ENCODE measurements at regions not wholly inside any gene's neighbourhood (a gene's known extent, or its start where the extent isn't known, plus 50 kb on each side); places are given as distances from the start of the nearest gene placed in this dataset.

GRCh38 chr14:22096514-22096895 is 422.9 kb upstream of the OR4E1 start:
- in situ Hi-C loops (cut with MboI; ENCODE audit: low sequenced_read_pairs), result no loop called here

More at GRCh38 chr14:22096514-22096895, 422.9 kb upstream of the OR4E1 start:
- Histone ChIP-seq H3K4me1 (ENCODE audit: control insufficient read depth, insufficient read depth, low read length) (no peaks in the 10 kb centered on the region), H3K36me3 (ENCODE audit: control insufficient read depth, insufficient read depth, low read length) (no peaks in the 10 kb centered on the region), H4K91ac (ENCODE audit: insufficient read depth, low read depth, low read length) (no peak overlapping the region), H3K9ac (ENCODE audit: low read depth, low read length) (no peak overlapping the region), H2AK5ac (ENCODE audit: low read depth, low read length) (no peak overlapping the region), H2AK9ac (replicated peaks; ENCODE audit: low read depth, low read length, poor library complexity) (no peak overlapping the region), H2BK5ac (ENCODE audit: low read depth, low read length, poor library complexity, severe bottlenecking) (no peak overlapping the region), H2BK20ac (ENCODE audit: low read depth, low read length) (no peak overlapping the region), H3K18ac (ENCODE audit: low read depth, low read length) (no peak overlapping the region), H3K23ac (ENCODE audit: low read depth, low read length) (no peak overlapping the region), H3K9me1 (ENCODE audit: insufficient read depth, low read length) (no peaks in the 10 kb centered on the region), H3K9me3 (ENCODE audit: control insufficient read depth, insufficient read depth, low read length) (no peaks in the 10 kb centered on the region), H3K4ac (ENCODE audit: low read depth, low read length) (no peak overlapping the region), H3K4me3 (ENCODE audit: insufficient read depth, low read depth, low read length) (no peak overlapping the region), H3K27ac (ENCODE audit: insufficient read depth, low read length) (no peak overlapping the region), H2BK15ac (ENCODE audit: low read depth, low read length) (no peak overlapping the region), H3K14ac (replicated peaks; ENCODE audit: low read depth, low read length) (no peak overlapping the region), H4K20me1 (ENCODE audit: insufficient read depth, low read length) (no peaks in the 10 kb centered on the region), H2BK120ac (ENCODE audit: low read depth, low read length) (no peak overlapping the region), H2AFZ (replicated peaks; ENCODE audit: low read length, poor library complexity) (no peak overlapping the region), H3K4me2 (ENCODE audit: low read depth, low read length) (no peak overlapping the region), H4K5ac (ENCODE audit: low read depth, low read length) (no peak overlapping the region), H3K79me1 (ENCODE audit: low read depth in 1 of 2, low read length in 2 of 2) (no peaks in the 10 kb centered on the region), H3K27me3 (ENCODE audit: control insufficient read depth, insufficient read depth, low read length) (peaks cover 5% of the 10 kb centered on the region), H4K8ac (ENCODE audit: low read depth in 2 of 2, low read length in 2 of 2) (no peak overlapping the region), H3K56ac (ENCODE audit: extremely low read depth, insufficient read depth, low read length) (no peak overlapping the region)
- no peak for TF ChIP-seq POLR2A (IDR thresholded peaks at IDR 0.05; ENCODE audit: low read depth, low read length)
- BruUV-seq (replicated peaks), result no TSS peak
- ChIA-PET POLR2A (ENCODE audit: unreplicated experiment) (no interaction called here), CTCF (no interaction called here)
- dilution Hi-C loops (cut with HindIII; ENCODE audit: low sequenced_read_pairs, unreplicated experiment), result no loop called here
- DNase-seq (no peak), ATAC-seq (ENCODE audit: low read depth) (no peak)
- intact Hi-C loops (cut with micrococcal nuclease), result loop anchor here (5.0 kb wide), 1 partner anchor 114 kb away; no protein-coding TSS in a partner anchor
- no CpG with 5 or more reads among the region's 4 CpGs for WGBS, 2 experiments (ENCODE audit: extremely low coverage in 2 of 2, insufficient read length in 1 of 2)

All from IMR-90 (cell line).